Trophoblast cell (in vitro differentiated cells and primary cell): ENCODE measurements at regions not wholly inside any gene's neighbourhood (a gene's known extent, or its start where the extent isn't known, plus 50 kb on each side); places are given as distances from the start of the nearest gene placed in this dataset.
A peak's percentile ranks its signal among the peaks of the same experiment; 100 is the strongest.

Source experiments
- DNase-seq, 2 donors: peaks; one replicate each; pipeline ENCODE4 v3.0.0-alpha.2; 2016
- H2AFZ ChIP-seq: 2 replicates; pipeline ENCODE4 v1.6.1; 2013; ENCODE audit warnings: low read length, moderate library complexity, mild to moderate bottlenecking; ENCODE audit not compliant: insufficient read depth, poor library complexity
- H2AK5ac ChIP-seq: 2 replicates; pipeline ENCODE4 v1.6.1; 2013; ENCODE audit warnings: mild to moderate bottlenecking, low read length
- H2BK120ac ChIP-seq: 2 replicates; pipeline ENCODE4 v1.6.1; 2013; ENCODE audit warnings: low read length, mild to moderate bottlenecking, moderate library complexity; ENCODE audit not compliant: insufficient read depth, poor library complexity
- H2BK12ac ChIP-seq: 2 replicates; pipeline ENCODE4 v1.6.1; 2013; ENCODE audit warnings: mild to moderate bottlenecking, low read length, moderate library complexity
- H2BK5ac ChIP-seq: 2 replicates; pipeline ENCODE4 v1.6.1; 2013; ENCODE audit warnings: low read length, low read depth, moderate library complexity, mild to moderate bottlenecking; ENCODE audit not compliant: poor library complexity
- H3K14ac ChIP-seq: 2 replicates; pipeline ENCODE4 v1.6.1; 2013; ENCODE audit warnings: mild to moderate bottlenecking, low read length
- H3K18ac ChIP-seq: 2 replicates; pipeline ENCODE4 v1.6.1; 2013; ENCODE audit warnings: mild to moderate bottlenecking, low read length
- H3K23ac ChIP-seq: 2 replicates; pipeline ENCODE4 v1.6.1; 2013; ENCODE audit warnings: low read length
- H3K27ac ChIP-seq: 2 replicates; pipeline ENCODE4 v1.5.1; 2013; ENCODE audit warnings: low read depth, mild to moderate bottlenecking, inconsistent platforms, low read length, moderate library complexity
- H3K27me3 ChIP-seq: 2 replicates; pipeline ENCODE4 v1.6.1; 2013; ENCODE audit warnings: inconsistent platforms, mild to moderate bottlenecking, low read length, moderate library complexity; ENCODE audit not compliant: insufficient read depth
- H3K36me3 ChIP-seq, 2 experiments: 1 replicate in 1 of 2; 2 replicates in 1 of 2; pipeline ENCODE4 v1.6.1; 2013; ENCODE audit warnings: low read length in 2 of 2, mild to moderate bottlenecking in 2 of 2, moderate library complexity in 1 of 2; ENCODE audit not compliant: insufficient read depth in 2 of 2, control insufficient read depth in 1 of 2
- H3K4ac ChIP-seq: 2 replicates; pipeline ENCODE4 v1.6.1; 2013; ENCODE audit warnings: low read depth, mild to moderate bottlenecking, low read length, moderate library complexity
- H3K4me1 ChIP-seq, 2 experiments: 1 replicate in 1 of 2; 2 replicates in 1 of 2; pipeline ENCODE4 v1.6.1; 2013; ENCODE audit warnings: low read length in 2 of 2, mild to moderate bottlenecking in 2 of 2, moderate library complexity in 1 of 2; ENCODE audit not compliant: insufficient read depth in 2 of 2, control insufficient read depth in 1 of 2
- H3K4me2 ChIP-seq: 2 replicates; pipeline ENCODE4 v1.6.1; 2013; ENCODE audit warnings: inconsistent platforms, mild to moderate bottlenecking, low read length, moderate library complexity
- H3K4me3 ChIP-seq: 2 replicates; pipeline ENCODE4 v1.5.1; 2013; ENCODE audit warnings: mild to moderate bottlenecking, low read depth, low read length, inconsistent platforms
- H3K79me1 ChIP-seq: one replicate; pipeline ENCODE4 v1.6.1; 2013; ENCODE audit warnings: low read length
- H3K79me2 ChIP-seq: 2 replicates; pipeline ENCODE4 v1.6.1; 2013; ENCODE audit warnings: low read length, mild to moderate bottlenecking; ENCODE audit not compliant: control insufficient read depth, insufficient read depth, poor library complexity
- H3K9ac ChIP-seq: 2 replicates; pipeline ENCODE4 v1.6.1; 2013; ENCODE audit warnings: mild to moderate bottlenecking, low read length
- H3K9me3 ChIP-seq: 2 replicates; pipeline ENCODE4 v1.6.1; 2013; ENCODE audit warnings: low read depth, mild to moderate bottlenecking, control low read depth, inconsistent platforms, low read length; ENCODE audit not compliant: insufficient read depth
- H4K12ac ChIP-seq: 2 replicates; pipeline ENCODE4 v1.6.1; 2013; ENCODE audit warnings: low read depth, mild to moderate bottlenecking, low read length, moderate library complexity
- H4K8ac ChIP-seq: 2 replicates; pipeline ENCODE4 v1.6.1; 2013; ENCODE audit warnings: low read depth, mild to moderate bottlenecking, low read length, moderate library complexity
- H4K91ac ChIP-seq: one replicate; pipeline ENCODE4 v1.6.1; 2013; ENCODE audit warnings: low read depth, mild to moderate bottlenecking, low read length, moderate library complexity
- WGBS: extraction: QIAGEN DNeasy Blood & Tissue Kit; methylation state at CpG from one replicate; pipeline ENCODE4 v1.1.7; 2013; ENCODE audit warnings: missing lambda C conversion rate; ENCODE audit not compliant: insufficient read length, insufficient coverage; ENCODE audit errors: extremely low coverage; 5-methylcytosine and 5-hydroxymethylcytosine counted together

DNA sequence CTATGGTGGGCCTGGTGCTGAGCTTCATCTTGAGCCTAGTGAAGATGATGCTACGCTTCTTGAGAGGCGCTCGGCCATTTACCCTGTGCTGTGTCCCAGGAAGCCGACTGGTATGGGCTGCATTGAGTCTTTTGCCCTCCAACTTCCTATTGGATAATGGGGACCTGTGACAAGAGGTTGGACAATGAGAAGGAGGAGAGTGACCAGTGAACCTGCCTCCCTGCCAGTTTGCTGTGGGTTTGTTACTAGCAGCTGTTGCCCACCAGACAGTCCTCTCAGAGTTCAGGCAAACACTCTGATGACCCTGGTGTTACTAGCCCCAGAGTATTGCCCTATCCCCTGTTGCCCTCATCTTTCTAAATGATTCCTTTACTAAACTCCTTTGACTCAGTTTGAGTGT, 99.6 kb upstream of the PFN2 start:
- no peaks in the 10 kb centered on the region for H3K27me3 ChIP-seq
- H3K9me3 ChIP-seq, result no peaks in the 10 kb centered on the region
- H3K79me1 ChIP-seq, result peaks cover 21% of the 10 kb centered on the region
- peak overlapping the region; percentile 90 for H2BK12ac ChIP-seq
- H2AK5ac ChIP-seq, result peak overlapping the region; percentile 65
- H3K23ac ChIP-seq, result no peak overlapping the region
- no peak overlapping the region for H2AFZ ChIP-seq
- no peak overlapping the region for H3K4me2 ChIP-seq
- H3K27ac ChIP-seq, result no peak overlapping the region
- no CpG with 5 or more reads among the region's 4 CpGs for WGBS
- no peak overlapping the region for H4K8ac ChIP-seq
- H3K18ac ChIP-seq, result no peak overlapping the region
- H3K79me2 ChIP-seq, result peaks cover 2% of the 10 kb centered on the region
- peak overlapping the region; percentile 72 for H4K91ac ChIP-seq
- no peak overlapping the region for H2BK5ac ChIP-seq
- no peak overlapping the region for H4K12ac ChIP-seq
- DNase-seq, result no peak
- peak overlapping the region; percentile 54 for H3K14ac ChIP-seq
- peaks cover 8 to 28% of the 10 kb centered on the region in 2 experiments for H3K4me1 ChIP-seq
- H3K36me3 ChIP-seq, result no peaks in the 10 kb centered on the region
- H3K4ac ChIP-seq, result no peak overlapping the region
- no peak overlapping the region for H3K9ac ChIP-seq
- peak overlapping the region; percentile 52 for H2BK120ac ChIP-seq
- no peak overlapping the region for H3K4me3 ChIP-seq

DNA sequence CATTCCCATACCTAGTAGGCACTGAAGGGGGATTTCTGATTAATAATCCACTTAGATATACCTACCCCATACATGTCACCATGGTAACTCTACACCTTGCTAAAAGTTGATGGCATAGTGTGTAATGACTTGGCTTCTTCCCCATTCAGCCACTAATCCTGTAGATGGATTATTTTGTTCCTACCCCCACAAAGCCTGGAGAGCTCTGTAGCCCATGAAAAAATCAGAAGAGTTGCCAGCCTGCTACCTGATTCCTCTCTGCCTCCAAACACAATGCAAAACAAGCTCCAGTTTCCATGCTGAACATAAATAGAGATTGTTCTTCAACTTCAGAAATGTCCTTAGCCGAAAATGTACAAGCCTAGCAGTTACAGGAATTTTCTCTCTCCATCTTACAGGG, 98.9 kb upstream of the PFN2 start:
- Histone ChIP-seq H3K4me1 (peaks cover 8 to 25% of the 10 kb centered on the region in 2 experiments), H4K91ac (peak overlapping the region; percentile 72), H2BK120ac (peak overlapping the region; percentile 52), H3K4me3 (no peak overlapping the region), H2AFZ (no peak overlapping the region), H3K14ac (peak overlapping the region; percentile 54), H2BK12ac (peak overlapping the region; percentile 90), H3K18ac (no peak overlapping the region), H3K79me1 (peaks cover 21% of the 10 kb centered on the region), H2BK5ac (no peak overlapping the region), H3K9me3 (no peaks in the 10 kb centered on the region), H3K4me2 (no peak overlapping the region), H3K36me3 (no peaks in the 10 kb centered on the region), H3K79me2 (peaks cover 2% of the 10 kb centered on the region), H3K27me3 (no peaks in the 10 kb centered on the region), H4K8ac (no peak overlapping the region), H3K9ac (no peak overlapping the region), H3K27ac (no peak overlapping the region), H3K23ac (no peak overlapping the region), H4K12ac (no peak overlapping the region), H3K4ac (no peak overlapping the region), H2AK5ac (peak overlapping the region; percentile 65)
- no peak for DNase-seq
- WGBS, result no CpG with 5 or more reads among the region's 1 CpG

DNA sequence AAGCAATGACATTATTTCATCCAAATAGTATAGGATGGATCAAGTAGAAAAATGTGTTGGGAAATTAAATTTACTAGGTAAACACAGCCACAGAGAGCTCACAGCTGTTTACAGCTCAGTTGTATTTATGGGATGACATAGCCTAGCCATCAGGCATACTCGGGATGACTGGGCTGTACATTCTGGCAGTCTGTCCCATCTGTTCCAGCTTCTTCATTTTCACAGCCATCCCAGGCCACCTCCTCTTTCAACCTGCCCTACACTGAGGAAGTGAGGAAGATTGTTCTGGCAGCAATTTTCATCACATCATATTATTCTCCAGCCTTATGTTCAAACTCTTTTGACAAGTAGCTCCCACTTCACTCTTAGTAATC, 98.4 kb upstream of the PFN2 start:
- no CpG with 5 or more reads among the region's 1 CpG for WGBS

DNA sequence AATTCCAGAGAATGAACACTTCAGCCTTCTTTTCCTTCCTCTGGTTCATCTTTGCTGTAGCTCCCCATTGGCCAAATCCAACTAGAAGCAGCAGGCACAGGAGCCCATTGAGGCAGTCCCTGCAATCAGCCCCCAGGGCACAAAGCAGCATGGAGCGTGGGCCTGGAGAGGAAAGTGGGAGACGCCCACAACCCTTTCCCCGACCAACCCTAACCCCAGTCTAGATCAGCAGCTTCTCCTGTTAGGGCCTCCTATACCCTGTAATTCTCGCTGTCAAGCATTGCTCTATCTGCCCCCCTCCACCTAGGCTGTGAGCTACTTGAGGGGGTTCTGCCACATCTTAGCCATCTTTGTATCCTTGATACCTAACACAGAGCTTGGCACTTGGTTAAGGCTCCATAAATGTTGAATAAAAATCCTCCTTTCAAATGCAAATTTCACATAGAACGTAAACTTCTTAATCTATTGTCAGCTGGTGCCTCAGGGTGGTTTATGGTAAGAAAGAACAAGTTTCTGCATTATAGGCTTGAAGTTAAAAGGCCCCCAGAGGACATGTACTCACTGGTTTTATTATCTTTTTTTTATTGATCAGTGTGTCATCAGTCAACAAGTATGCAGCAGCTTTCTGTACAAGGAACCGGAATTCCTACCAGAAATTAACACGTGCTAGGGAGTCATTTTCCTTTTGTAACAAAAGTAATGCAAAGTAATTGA, 97.9 kb upstream of the PFN2 start:
- Histone ChIP-seq H3K27me3 (no peaks in the 10 kb centered on the region), H3K4ac (no peak overlapping the region), H3K36me3 (no peaks in the 10 kb centered on the region), H3K27ac (no peak overlapping the region), H3K18ac (no peak overlapping the region), H2BK12ac (peak overlapping the region; percentile 5), H3K4me2 (no peak overlapping the region), H4K91ac (peak overlapping the region; percentile 3), H2AK5ac (no peak overlapping the region), H2BK120ac (no peak overlapping the region), H3K4me1 (peaks cover 2 to 17% of the 10 kb centered on the region in 2 experiments), H4K12ac (no peak overlapping the region), H3K23ac (no peak overlapping the region), H3K9me3 (no peaks in the 10 kb centered on the region), H3K14ac (peak overlapping the region; percentile 11), H4K8ac (no peak overlapping the region), H2BK5ac (no peak overlapping the region), H2AFZ (no peak overlapping the region), H3K4me3 (no peak overlapping the region), H3K79me1 (peaks cover 16% of the 10 kb centered on the region), H3K79me2 (no peaks in the 10 kb centered on the region), H3K9ac (no peak overlapping the region)
- no peak for DNase-seq
- no CpG with 5 or more reads among the region's 7 CpGs for WGBS

More for the DNA sequence above, 98.4 kb upstream of the PFN2 start:
- H3K4me2 ChIP-seq, result no peak overlapping the region
- no peak overlapping the region for H3K23ac ChIP-seq
- H3K4ac ChIP-seq, result no peak overlapping the region
- no peak overlapping the region for H2BK12ac ChIP-seq
- H3K27me3 ChIP-seq, result no peaks in the 10 kb centered on the region
- H3K27ac ChIP-seq, result no peak overlapping the region
- H3K79me1 ChIP-seq, result peaks cover 21% of the 10 kb centered on the region
- H4K91ac ChIP-seq, result no peak overlapping the region
- peaks cover 8 to 23% of the 10 kb centered on the region in 2 experiments for H3K4me1 ChIP-seq
- no peak overlapping the region for H3K4me3 ChIP-seq
- no peak overlapping the region for H2BK120ac ChIP-seq
- H3K14ac ChIP-seq, result no peak overlapping the region
- H4K8ac ChIP-seq, result no peak overlapping the region
- no peaks in the 10 kb centered on the region for H3K9me3 ChIP-seq
- H3K36me3 ChIP-seq, result no peaks in the 10 kb centered on the region
- DNase-seq, result no peak
- no peak overlapping the region for H2BK5ac ChIP-seq
- no peak overlapping the region for H3K9ac ChIP-seq
- H4K12ac ChIP-seq, result no peak overlapping the region
- H3K18ac ChIP-seq, result no peak overlapping the region
- H3K79me2 ChIP-seq, result peaks cover 2% of the 10 kb centered on the region
- H2AFZ ChIP-seq, result no peak overlapping the region
- no peak overlapping the region for H2AK5ac ChIP-seq
